ENCODE measurements at regions not wholly inside any gene's neighbourhood (a gene's known extent, or its start where the extent isn't known, plus 50 kb on each side); places are given as distances from the start of the nearest gene placed in this dataset.

- Histone ChIP-seq H3K27ac (no peak overlapping the region), H3K9ac (no peak overlapping the region), H3K4me2 (no peak overlapping the region), H3K27me3 (ENCODE audit: insufficient read depth, low read depth) (no peaks in the 10 kb centered on the region), H4K20me1 (ENCODE audit: insufficient read depth) (no peaks in the 10 kb centered on the region), H2AFZ (ENCODE audit: low read depth) (no peak overlapping the region), H3K4me1 (ENCODE audit: low read depth, poor library complexity, severe bottlenecking) (no peaks in the 10 kb centered on the region), H3K79me2 (ENCODE audit: insufficient read depth, low read depth) (no peaks in the 10 kb centered on the region), H3K4me3 (IDR thresholded peaks at IDR 0.05; ENCODE audit: insufficient read depth, low read depth, low read length) (no peak overlapping the region), H3K36me3 (ENCODE audit: insufficient read depth) (no peaks in the 10 kb centered on the region)
- no peak for TF ChIP-seq CTCF (conservative IDR thresholded peaks at IDR 0.05; ENCODE audit: low read depth, low read length)
Measured at GRCh38 chr18:44589693-44590355, 90.9 kb upstream of the SETBP1 start.

- Histone ChIP-seq H4K20me1 (ENCODE audit: insufficient read depth) (no peaks in the 10 kb centered on the region), H3K4me2 (no peak overlapping the region), H3K4me1 (ENCODE audit: low read depth, poor library complexity, severe bottlenecking) (no peaks in the 10 kb centered on the region), H3K9ac (no peak overlapping the region), H3K4me3 (IDR thresholded peaks at IDR 0.05; ENCODE audit: insufficient read depth, low read depth, low read length) (no peak overlapping the region), H3K27ac (no peak overlapping the region), H3K27me3 (ENCODE audit: insufficient read depth, low read depth) (no peaks in the 10 kb centered on the region), H3K36me3 (ENCODE audit: insufficient read depth) (no peaks in the 10 kb centered on the region), H2AFZ (ENCODE audit: low read depth) (no peak overlapping the region), H3K79me2 (ENCODE audit: insufficient read depth, low read depth) (no peaks in the 10 kb centered on the region)
- no peak for TF ChIP-seq CTCF (conservative IDR thresholded peaks at IDR 0.05; ENCODE audit: low read depth, low read length)
Measured at GRCh38 chr18:44590956-44591670, 89.6 kb upstream of the SETBP1 start.

- no peak for TF ChIP-seq CTCF (conservative IDR thresholded peaks at IDR 0.05; ENCODE audit: low read depth, low read length)
- Histone ChIP-seq H3K79me2 (ENCODE audit: insufficient read depth, low read depth) (no peaks in the 10 kb centered on the region), H4K20me1 (ENCODE audit: insufficient read depth) (no peaks in the 10 kb centered on the region), H3K9ac (no peak overlapping the region), H3K4me2 (no peak overlapping the region), H3K36me3 (ENCODE audit: insufficient read depth) (no peaks in the 10 kb centered on the region), H3K27ac (no peak overlapping the region), H2AFZ (ENCODE audit: low read depth) (no peak overlapping the region), H3K27me3 (ENCODE audit: insufficient read depth, low read depth) (no peaks in the 10 kb centered on the region), H3K4me3 (IDR thresholded peaks at IDR 0.05; ENCODE audit: insufficient read depth, low read depth, low read length) (no peak overlapping the region), H3K4me1 (ENCODE audit: low read depth, poor library complexity, severe bottlenecking) (no peaks in the 10 kb centered on the region)
Measured at GRCh38 chr18:44592639-44593038, 88.0 kb upstream of the SETBP1 start.

- Histone ChIP-seq H3K4me1 (ENCODE audit: low read depth, poor library complexity, severe bottlenecking) (no peaks in the 10 kb centered on the region), H3K79me2 (ENCODE audit: insufficient read depth, low read depth) (no peaks in the 10 kb centered on the region), H2AFZ (ENCODE audit: low read depth) (no peak overlapping the region)
Measured at GRCh38 chr18:44594799-44595467, 85.8 kb upstream of the SETBP1 start.

More at GRCh38 chr18:44594799-44595467, 85.8 kb upstream of the SETBP1 start:
- Histone ChIP-seq H3K36me3 (ENCODE audit: insufficient read depth) (no peaks in the 10 kb centered on the region), H3K27ac (no peak overlapping the region), H3K9ac (no peak overlapping the region), H3K27me3 (ENCODE audit: insufficient read depth, low read depth) (no peaks in the 10 kb centered on the region), H3K4me3 (IDR thresholded peaks at IDR 0.05; ENCODE audit: insufficient read depth, low read depth, low read length) (no peak overlapping the region), H4K20me1 (ENCODE audit: insufficient read depth) (no peaks in the 10 kb centered on the region), H3K4me2 (no peak overlapping the region)
- no peak for TF ChIP-seq CTCF (conservative IDR thresholded peaks at IDR 0.05; ENCODE audit: low read depth, low read length)

Data from KMS-11 (cell line).